Activated T-cell treated with anti-CD3 and anti-CD28 coated beads, Interleukin-2, amount 50 U/mL, for 1 hour (primary cell): ENCODE measurements at regions not wholly inside any gene's neighbourhood (a gene's known extent, or its start where the extent isn't known, plus 50 kb on each side); places are given as distances from the start of the nearest gene placed in this dataset.

Source experiments
- DNase-seq: peaks from one replicate; pipeline ENCODE4 v3.0.0-alpha.2; 2020

DNA sequence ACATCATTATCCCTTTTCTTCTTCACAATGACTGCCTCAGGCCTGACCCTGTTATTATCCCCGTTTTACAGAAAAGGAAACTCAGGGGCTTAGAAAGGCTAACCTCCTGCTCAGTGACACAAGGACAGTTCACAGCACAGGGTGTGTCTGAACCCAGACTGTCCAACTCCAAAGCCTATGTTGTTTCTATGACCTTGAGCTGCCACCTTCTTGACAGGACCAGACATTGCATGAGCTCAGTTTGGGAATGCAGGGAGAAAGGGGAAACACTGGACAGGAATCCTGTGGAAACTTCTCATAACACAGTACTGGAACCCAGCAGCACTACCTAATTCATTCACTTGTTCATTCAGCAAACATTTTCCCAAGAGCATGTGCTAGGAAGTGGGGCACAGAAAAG lies 472.8 kb downstream of the CDK5RAP2 start:
- no peak for DNase-seq

DNA sequence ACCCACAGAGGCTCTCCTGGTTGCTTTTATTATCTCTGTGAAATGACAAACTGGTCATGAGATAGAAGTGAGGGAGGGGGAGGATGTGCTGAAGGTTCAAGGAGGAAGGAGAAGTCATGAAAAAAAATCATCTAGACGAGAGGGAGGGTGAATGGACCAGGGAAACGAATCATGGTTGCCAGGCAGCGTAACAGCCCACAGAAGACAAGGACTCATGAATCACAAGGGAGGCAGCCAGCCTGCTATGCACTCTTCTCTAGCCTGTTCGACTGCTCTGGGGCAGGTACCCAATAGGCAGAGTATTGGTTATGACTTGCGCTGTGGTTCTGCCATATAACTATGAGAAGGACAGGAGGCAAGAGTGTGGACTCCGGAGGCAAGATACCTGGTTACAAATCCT lies 475.2 kb downstream of the CDK5RAP2 start:
- DNase-seq = no peak

DNA sequence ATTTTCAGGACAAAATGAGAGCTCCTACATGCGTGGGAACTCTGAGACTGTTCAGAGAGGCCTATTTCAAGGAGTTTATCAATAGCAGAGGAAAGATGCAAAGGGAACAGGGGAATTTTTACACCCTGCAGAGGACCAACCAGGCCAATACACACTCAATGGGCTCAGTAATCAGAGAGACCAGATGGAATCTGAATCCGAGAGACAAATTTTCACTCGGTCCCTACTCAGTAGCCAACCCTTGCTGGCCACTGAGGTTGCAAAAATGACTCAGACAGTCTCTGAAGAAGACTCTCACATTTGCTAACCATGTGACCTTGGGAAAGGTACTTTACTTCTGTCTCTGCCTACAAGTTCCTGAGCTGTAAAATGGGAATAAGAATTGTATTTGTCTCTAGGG lies 479.4 kb downstream of the CDK5RAP2 start:
- DNase-seq = no peak

DNA sequence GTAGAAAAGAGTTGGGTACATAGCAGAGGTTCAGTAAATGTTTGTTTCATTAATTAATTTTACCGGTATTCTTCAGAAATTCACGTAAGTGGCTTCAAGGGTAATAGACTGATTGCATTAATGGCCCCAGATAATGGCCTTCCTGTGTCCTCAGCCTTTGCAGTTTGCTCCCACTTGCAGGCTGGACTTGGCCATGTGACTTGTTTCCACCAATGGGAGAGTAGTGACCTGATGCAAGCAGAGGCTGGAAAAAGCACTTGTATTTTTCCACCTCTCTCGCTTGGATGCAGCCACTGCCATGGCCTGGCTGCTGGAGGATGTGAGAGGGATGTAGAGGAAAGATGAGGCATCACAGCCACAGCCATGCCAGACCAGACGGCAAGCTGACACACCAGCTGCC lies 480.9 kb downstream of the CDK5RAP2 start:
- no peak for DNase-seq

DNA sequence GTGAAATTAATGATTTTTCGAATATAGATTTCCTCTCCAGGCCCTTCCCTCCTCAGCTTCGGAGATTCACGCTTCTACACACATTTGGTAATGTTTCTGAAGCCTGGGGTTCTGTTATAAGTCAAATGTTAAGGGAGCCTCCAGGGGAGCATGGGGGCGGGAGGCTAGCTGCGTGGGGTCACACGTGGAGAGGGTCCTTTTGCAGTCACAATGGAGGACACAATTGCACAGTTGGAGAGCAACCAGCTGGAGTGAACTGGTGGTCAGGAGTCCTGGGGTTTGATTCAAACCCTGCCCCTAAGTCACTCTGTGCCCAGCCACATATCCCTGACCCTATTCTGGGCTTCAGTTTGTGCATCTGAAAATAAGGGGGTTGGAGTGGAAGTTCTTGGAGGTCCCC lies 481.4 kb downstream of the CDK5RAP2 start:
- DNase-seq = no peak

DNA sequence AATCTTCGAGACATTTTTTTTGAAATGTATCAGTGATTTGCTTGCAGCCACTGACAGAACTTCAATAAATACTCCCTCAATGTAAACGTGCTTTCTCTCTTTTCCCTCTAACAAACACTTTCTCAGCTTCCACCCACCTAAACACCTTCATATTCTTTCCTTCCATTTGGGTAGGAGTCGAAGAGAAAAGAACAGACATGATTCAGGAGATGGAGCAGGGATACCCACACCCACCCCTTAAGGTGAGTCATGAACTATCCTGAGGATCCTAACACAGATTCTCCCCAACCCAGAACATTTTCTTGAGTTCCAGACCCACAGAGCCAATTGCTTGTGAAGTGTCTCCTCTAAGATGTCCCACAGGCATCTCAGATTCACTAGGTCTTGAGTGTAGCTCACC lies 488.8 kb downstream of the CDK5RAP2 start:
- no peak for DNase-seq

DNA sequence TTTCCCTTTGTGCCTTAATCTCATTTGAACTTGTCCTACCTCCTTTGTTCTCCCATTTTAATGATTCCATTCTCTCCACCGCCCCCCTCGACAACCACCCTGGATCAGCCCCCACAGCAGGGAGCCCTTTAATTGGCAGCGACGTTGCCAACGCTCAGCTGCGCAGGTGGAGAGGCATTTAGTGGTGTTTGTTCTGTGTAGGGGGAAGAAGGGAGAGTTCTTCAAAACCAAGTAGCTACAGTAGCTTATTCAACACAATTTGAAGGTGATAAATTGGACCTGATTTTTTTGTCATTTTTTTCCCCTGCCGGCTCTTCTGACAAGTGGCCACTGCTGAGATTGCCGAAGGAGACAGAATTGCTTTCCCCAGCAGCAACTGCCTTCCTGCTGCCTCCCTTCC lies 499.1 kb downstream of the CDK5RAP2 start:
- DNase-seq = no peak

DNA sequence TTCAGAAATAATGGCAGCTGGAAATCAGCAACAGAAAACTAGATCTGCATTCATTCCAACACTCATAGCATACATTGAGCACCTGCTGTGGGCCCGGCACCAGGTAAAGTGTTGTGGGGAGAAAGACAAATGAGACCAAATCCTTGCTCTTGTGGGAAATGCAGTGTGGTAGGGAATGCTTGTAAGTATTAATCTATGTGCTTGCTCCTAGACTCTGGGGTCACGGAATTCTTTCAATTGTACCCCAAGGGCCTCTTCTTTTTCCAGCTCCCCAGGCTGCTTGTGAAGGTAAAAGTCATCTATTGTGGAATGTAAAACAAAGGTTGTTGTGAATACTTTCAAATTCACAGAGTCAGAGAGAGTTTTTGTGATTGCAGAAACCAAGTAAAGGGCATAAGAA lies 501.9 kb downstream of the CDK5RAP2 start:
- no peak for DNase-seq

DNA sequence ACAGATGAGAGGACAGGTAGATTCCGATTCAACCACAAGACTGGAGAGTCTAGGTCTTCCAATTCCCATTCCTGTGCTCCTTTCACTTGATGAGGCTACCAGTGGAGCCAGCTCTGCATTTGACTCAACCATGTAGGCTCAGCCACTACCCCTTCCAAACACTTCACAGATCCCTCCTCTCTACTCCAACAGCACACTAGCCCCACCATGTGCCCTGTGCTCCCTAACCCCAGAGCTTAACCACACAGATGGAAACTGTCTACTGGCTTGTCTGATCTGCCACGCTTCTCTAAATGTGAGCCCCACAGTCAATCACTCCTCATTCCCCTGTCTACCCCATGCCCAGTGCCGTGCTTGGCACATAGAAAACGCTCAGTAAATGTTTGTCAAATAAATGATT lies 508.2 kb downstream of the CDK5RAP2 start:
- DNase-seq = no peak

DNA sequence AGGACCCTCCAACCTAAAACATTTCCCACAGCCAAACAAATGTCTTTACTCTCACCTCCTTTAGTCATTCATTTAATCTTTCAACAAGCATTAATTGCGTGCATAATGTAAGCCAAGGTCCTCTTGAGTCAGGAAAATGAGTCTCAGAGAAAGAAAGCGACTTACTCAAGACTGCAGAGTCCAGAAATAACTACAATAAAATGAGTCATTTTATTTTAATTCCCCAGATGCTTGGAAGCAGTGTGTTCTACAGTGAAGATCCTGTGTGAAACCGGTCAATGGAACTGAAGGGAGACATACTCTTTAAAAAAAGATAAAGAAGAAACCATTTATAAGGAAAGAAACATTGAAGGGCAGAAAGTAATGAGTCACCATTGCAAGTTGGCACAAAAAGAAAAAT lies 513.7 kb downstream of the CDK5RAP2 start:
- no peak for DNase-seq

DNA sequence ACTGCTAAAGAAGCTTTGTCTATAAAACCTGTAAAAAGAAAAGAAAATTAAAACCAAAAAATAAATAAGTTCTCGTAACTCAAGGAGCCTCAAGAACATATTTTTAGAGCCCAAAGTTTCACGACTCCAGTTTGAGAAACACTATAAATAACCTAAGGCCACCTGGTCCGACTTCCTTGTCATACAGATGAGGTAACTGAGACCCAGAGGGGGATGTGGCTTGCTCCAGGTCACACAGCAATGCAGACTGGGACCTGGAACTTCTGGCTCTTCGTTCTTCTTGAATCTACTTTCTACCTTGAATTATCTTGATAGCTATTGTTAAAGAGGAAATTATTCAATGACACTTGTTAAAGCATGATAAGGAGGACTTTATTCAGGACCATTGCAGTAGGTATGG lies 514.8 kb downstream of the CDK5RAP2 start:
- DNase-seq = no peak

DNA sequence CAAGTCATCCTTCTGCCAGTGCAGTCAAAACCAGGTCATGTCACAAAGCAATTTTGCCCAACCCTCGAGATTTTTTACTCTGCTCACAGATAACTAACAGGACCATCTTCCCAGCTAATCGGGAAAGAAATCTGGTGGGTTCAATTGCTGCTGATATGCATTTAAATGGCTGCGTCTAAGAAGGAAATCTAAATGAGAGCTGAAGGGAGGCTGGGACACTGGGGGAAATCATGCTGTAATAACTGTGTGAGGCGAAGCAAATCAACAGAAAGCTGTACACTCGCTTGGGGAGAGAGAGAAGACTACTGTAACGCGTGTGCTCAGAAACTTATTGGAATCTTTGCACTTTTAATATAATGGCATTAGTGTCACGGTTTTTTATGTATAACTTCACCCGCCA lies 535.0 kb downstream of the CDK5RAP2 start:
- DNase-seq = no peak

DNA sequence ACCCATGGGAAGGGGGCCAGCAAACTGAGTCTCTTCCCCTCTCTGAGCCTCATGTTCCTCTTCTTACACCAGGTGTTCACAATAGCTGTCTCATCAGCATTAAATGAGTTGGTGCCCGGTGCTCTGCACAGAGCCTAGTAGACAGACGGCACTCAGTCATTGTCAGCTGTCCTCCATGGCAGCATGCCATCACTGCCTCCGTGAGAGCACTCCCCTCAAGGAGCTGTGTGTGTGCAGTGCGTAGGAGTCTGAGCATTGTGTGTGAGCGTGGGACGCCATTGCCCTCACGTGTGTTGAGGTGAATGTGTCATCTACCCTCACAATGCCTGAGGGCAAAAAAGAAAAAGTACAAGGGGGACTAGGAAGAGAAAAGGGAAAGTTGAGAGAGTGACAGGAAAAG lies 536.5 kb downstream of the CDK5RAP2 start:
- no peak for DNase-seq

DNA sequence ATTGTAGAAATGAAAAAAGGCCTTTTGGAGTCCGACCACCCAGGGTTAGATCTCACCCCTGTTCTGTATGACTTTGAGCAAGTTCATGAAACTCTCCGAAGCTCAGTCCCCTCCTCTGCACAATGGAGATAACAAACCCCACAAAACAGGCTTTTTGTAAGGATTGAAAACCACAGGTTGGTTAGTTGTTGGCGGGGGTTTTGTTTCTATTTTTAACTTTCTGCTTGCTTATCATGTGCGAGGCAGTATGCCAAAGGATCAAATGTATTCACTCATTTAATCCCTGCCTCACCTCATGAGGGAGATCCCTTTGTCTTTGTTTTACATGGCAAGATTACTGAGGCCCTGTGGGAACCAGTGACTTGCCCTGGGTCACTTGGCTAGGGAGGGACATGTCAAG lies 539.1 kb downstream of the CDK5RAP2 start:
- no peak for DNase-seq

DNA sequence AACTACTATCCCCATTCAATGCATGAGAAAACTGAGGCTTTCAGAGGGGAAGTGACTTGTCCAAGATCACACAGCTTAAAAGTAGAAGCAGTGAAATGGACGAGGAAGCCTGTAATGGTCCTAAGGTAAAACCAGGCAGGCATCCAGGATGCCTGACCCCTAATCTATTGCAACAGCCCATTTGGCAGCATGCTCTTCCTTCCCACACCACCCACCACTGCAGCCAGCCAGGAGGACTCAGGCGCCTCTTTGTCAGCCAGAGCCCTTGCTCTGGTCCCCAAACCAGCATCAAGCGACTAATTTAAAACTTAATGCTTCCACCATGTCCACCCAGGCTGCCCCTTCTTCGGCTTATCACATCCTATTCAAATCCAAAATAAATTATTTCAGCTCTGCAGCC lies 541.6 kb downstream of the CDK5RAP2 start:
- no peak for DNase-seq

DNA sequence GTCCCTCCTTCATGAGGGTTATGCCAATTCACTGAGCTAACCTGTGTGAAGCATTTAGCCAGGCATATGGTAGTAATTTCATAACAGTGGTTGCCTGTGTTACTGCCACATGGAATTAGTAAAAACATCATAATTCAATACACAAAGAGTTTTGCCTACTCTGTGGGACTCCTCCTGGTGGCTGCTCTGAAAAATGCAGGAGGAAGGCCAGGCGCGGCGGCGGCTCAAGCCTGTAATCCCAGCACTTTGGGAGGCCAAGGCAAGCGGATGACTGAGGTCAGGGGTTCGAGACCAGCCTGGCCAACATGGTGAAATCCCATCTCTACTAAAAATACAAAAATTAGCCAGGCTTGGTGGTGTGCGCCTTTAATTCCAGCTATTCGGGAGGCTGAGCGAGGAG lies 547.3 kb downstream of the CDK5RAP2 start:
- DNase-seq = no peak

DNA sequence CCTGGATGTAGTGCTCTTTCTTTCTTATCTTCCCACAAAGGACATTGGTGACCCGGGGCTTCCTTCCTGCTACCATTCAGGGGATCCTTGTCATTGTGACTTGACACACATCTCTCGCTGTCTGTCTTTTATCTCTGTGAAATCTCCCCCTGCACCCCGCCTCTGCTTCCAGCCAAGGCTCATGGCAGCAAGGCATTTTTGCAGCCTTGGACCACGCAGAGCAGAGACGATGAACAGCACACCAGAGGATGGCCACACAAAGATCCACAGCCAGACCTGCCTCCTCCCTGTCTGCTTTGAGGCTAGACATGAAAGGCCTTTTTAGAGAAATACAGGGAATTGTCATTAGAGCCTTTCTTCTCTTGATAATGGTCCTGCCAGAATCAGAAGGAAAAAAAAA lies 549.1 kb downstream of the CDK5RAP2 start:
- no peak for DNase-seq

DNA sequence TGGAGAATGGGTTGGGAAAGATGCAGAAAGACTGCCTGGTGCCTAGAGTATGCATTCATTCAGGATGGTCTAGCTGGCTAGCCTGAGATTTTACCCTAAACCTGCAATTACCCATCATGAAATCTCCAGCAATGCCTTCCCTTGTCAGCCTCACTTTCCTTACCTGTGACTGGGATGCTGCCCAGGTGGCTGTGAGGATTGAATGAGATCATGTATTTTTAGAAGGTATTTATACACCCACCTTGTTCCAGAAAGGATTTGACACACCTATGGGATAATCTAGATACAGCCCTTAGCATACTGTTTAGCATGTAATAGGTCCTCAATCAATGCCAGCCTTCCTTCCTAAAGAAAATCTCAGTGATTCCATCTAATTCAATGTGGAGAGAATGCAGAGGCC lies 561.4 kb downstream of the CDK5RAP2 start:
- no peak for DNase-seq

DNA sequence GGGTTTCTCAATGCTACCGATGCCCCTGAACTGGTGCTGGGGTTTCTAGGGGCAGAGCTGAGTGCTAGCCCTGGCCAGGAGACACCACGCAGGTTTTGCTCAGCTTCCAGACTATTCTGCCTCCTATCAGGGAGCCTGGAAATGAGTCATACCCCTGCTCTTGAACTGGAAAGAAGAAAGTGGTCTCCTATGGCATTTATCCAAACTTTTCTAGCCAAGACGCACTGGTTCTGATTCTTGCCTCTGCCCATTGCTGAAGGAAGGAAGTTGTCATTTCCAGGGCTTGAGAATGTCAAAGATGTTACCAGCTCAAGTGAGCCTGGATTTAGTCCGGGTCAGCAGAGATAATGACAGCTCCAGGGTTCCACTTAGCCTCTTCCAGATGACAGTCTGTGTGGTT lies 561.9 kb downstream of the CDK5RAP2 start:
- no peak for DNase-seq

DNA sequence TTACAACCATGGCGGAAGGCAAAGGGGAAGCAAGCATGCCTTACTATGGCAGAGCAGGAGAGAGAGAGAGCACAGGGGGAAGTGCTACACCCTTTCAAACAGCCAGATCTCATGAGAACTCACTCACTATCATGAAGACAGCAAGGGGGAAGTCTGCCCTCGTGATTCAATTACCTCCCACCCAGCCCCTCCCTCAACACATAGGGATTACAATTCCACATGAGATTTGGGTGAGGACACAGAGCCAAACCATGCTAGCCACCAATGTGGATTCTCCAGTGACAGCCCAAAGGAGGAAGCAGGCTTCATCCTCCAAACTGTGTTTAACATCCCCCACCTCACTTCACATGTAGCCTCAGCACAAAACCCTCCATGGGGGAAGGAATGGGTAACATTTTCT lies 563.7 kb downstream of the CDK5RAP2 start:
- no peak for DNase-seq

DNA sequence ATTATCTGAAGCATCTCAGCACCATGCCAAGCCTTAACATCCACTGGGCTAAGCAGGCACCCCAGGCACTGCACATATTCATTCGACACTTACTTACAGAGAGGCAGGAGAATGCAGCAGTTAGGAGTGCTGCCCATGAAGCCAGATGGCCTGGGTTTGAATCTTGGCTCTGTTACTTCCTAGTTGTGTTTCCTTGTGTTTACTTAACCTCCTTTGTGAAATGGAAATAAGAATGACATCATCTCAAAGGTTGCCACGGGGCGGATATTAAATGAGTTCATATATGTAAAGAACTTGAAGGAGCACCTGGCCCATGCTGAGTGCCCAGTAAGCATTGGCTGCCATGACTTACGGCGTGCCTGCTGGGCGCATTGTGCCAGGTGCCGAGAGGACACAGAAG lies 565.2 kb downstream of the CDK5RAP2 start:
- no peak for DNase-seq

DNA sequence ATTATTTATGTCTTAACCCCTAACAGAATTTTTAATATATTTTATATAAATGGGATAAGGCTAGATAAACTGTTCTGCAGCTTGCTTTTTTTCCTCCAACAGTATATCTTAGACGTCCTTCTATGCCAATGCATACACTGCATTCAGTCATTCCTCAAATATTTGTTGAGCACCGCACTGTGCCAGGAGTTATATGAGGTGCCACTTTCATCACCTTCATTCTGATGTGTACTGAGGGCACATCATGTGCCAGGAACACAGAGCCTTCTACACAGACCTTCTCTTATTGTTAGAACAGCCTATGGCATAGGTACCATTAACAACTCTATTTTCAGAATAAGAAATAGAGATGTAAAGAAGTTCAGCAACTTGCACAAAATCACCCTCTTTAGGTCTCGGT lies 570.1 kb downstream of the CDK5RAP2 start:
- no peak for DNase-seq

DNA sequence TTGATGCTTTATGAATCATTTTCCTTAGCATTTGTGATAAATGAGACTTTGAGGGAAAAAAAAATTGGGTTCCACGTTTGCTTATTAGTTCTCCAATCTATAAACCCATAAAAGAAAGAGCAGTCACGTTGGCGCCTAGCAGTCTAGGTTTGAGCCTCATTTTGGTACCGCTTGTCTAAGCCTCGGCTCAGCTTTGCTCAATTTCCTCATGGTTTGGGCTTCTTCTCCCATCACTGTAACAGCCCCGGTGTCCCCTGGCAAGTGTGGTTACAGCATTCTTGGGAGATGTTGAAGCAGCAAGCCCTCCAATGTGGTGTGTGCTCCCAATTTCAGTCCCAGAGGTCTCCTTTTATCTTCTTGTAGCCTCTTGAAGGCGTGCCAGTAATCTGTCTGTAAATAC lies 578.4 kb downstream of the CDK5RAP2 start:
- no peak for DNase-seq

DNA sequence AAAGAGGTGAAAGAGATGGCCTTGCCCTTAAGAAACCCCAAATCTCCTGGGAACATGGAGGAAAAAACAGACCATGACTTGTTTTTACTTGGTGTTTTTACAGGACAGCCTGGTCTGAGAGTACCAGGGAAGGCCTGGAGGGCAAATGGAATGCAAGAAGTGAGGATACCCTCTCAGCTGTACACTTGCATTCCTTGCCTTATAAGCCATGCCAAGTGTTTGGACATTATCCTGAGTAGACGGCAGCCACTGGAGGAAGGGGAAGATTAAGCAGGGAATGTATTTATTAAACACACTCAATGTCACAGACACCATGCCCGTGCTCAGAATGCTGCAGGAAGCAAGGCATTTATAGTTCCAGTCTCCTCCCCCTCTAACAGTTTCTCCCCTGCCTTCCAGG lies 581.4 kb downstream of the CDK5RAP2 start:
- no peak for DNase-seq

DNA sequence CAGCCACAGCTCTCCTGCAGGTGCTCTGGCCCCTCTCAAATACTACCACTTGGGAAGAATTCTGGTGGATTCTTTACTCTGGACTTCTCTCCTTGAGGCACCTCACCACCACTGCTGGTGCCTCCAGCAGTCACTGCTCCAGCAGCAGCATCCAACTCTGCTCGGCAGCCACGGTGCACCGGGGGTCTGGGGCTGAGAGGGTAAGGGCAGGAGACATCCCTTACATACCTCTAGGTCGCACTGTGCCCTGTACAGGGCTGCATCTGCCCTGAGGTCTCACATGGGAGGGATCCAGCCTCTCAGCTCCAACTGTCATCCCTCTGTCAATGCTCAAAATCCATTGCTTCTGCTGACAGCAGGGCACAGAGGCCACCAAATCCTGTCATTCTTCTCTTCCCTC lies 588.2 kb downstream of the CDK5RAP2 start:
- DNase-seq = no peak

DNA sequence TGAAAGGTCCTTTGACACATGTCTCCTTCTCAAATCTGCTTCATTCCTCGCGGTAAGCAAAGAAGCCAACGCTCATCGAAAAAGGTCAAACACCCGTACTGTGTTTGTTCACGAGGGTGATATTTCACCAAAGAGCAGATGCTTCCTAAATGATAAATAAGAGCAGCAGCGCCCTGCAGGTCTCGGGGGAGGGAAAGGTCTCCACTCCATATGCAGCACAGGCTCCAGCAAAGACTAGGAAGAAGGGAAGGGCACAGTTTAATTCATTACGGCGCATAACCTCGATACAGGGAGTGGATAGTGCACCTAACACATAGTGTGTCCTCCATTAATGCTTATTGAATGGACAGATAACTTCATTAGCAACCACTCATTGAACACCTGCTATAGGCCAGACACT lies 593.3 kb downstream of the CDK5RAP2 start:
- no peak for DNase-seq

DNA sequence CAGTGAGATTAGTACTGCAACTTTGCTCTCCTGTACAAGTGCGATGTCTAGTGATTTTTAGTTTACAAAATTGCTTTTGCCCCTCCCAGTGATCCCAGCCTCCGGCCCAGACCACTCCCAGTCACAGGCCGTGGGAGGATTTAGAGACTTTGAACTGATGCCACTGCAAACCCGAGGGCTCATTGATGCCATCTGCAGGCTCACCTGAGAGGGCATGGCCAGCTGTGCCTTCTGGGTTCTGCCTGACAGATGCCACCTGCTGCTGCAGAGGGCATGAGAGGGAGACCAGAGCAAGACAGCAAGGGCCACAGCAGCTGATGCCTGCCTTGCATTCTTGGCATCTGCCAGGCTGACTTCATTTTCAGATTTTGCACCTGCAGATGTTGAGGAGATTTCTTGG lies 593.8 kb downstream of the CDK5RAP2 start:
- DNase-seq = no peak
